Small intestine (tissue), 7 donors: ENCODE measurements at regions not wholly inside any gene's neighbourhood (a gene's known extent, or its start where the extent isn't known, plus 50 kb on each side); places are given as distances from the start of the nearest gene placed in this dataset.
"Not testable (repeated sequence)": the region's sequence is repeated elsewhere in the genome, so short reads cannot be mapped to it uniquely, and the experiment has no call there.

Experiments
- DNase-seq, 2 donors: peaks; one replicate each; pipeline versions ENCODE4 v3.0.0 to v3.0.0-alpha.2; 2013
- FAIRE-seq: peaks from 2 replicates; lab custom pipeline; 2012; peaks lifted over from hg19 to GRCh38; lab: Jason Lieb, UNC
- H3K27ac ChIP-seq, 3 donors: one replicate each; pipeline ENCODE4 v1.5.1; 2013; ENCODE audit warnings: low read length in 2 of 3, mild to moderate bottlenecking in 2 of 3, control low read depth in 1 of 3, inconsistent platforms in 1 of 3, low read depth in 1 of 3, moderate library complexity in 1 of 3
- H3K27me3 ChIP-seq, 3 donors: one replicate each; pipeline ENCODE4 v1.6.1; 2013; ENCODE audit warnings: low read length in 3 of 3, inconsistent platforms in 1 of 3; ENCODE audit not compliant: control insufficient read depth in 3 of 3, insufficient read depth in 3 of 3
- H3K36me3 ChIP-seq, 3 donors: one replicate each; pipeline ENCODE4 v1.6.1; 2013; ENCODE audit warnings: low read length in 3 of 3, inconsistent platforms in 1 of 3, low read depth in 1 of 3, mild to moderate bottlenecking in 1 of 3, moderate library complexity in 1 of 3; ENCODE audit not compliant: control insufficient read depth in 3 of 3, insufficient read depth in 2 of 3
- H3K4me1 ChIP-seq, 3 donors: one replicate each; pipeline ENCODE4 v1.6.1; 2013; ENCODE audit warnings: low read length in 2 of 3, inconsistent platforms in 1 of 3, low read depth in 1 of 3, mild to moderate bottlenecking in 1 of 3, moderate library complexity in 1 of 3; ENCODE audit not compliant: control insufficient read depth in 3 of 3, insufficient read depth in 2 of 3
- H3K4me3 ChIP-seq, 3 donors: one replicate each; pipeline ENCODE4 v1.5.1; 2013; ENCODE audit warnings: low read length in 3 of 3, control low read depth in 1 of 3, inconsistent platforms in 1 of 3, low read depth in 1 of 3, mild to moderate bottlenecking in 1 of 3, moderate library complexity in 1 of 3
- H3K9me3 ChIP-seq, 2 donors: one replicate each; pipeline ENCODE4 v1.6.1; 2013; ENCODE audit warnings: low read depth in 1 of 2, low read length in 1 of 2; ENCODE audit not compliant: control insufficient read depth in 2 of 2, insufficient read depth in 1 of 2
- WGBS, 3 donors: extraction: QIAGEN DNeasy Blood & Tissue Kit; methylation state at CpG; one replicate each; pipeline ENCODE4 v1.1.7; 2013; 5-methylcytosine and 5-hydroxymethylcytosine counted together
- donor health status: healthy with polysubstance abuse.
- donor health status: control.
- donor health status: control.
- donor health status: Bipolar disorder and iron deficiency.
- donor health status: healthy.

GRCh38 chr9:38246833-38247232 lies 145.7 kb upstream of the ALDH1B1 start:
- FAIRE-seq (no peak), DNase-seq (no peak)
- peaks cover 0 to 6% of the 10 kb centered on the region in 2 donors for H3K9me3 ChIP-seq
- H3K4me3 ChIP-seq: no peak overlapping the region
- peaks cover 0 to 25% (median 0%) of the 10 kb centered on the region in 3 donors for H3K4me1 ChIP-seq
- H3K27ac ChIP-seq: no peak overlapping the region
- peaks cover 0 to 2% (median 0%) of the 10 kb centered on the region in 3 donors for H3K27me3 ChIP-seq
- no peaks in the 10 kb centered on the region for H3K36me3 ChIP-seq
- WGBS, 3 donors: 89 to 91% (median 91%) methylated on average over 7 of the region's 7 CpGs

GRCh38 chr9:38244971-38245370 lies 147.5 kb upstream of the ALDH1B1 start:
- Histone ChIP-seq H3K4me3 (no peak overlapping the region), H3K9me3 (peaks cover 0 to 10% of the 10 kb centered on the region in 2 donors), H3K27ac (no peak overlapping the region), H3K36me3 (no peaks in the 10 kb centered on the region), H3K27me3 (peaks cover 0 to 2% (median 0%) of the 10 kb centered on the region in 3 donors), H3K4me1 (peaks cover 0 to 11% (median 0%) of the 10 kb centered on the region in 3 donors)
- WGBS, 3 donors: 86 to 93% (median 91%) methylated on average over 1 of the region's 1 CpG
- FAIRE-seq: no peak
- no peak for DNase-seq

- FAIRE-seq: no peak
- H3K36me3 ChIP-seq: no peaks in the 10 kb centered on the region
- H3K27me3 ChIP-seq: peaks cover 0 to 2% (median 0%) of the 10 kb centered on the region in 3 donors
- no peak overlapping the region for H3K27ac ChIP-seq
- 66 to 78% (median 70%) methylated on average over 4 of the region's 4 CpGs for WGBS, 3 donors
- DNase-seq: no peak
- peaks cover 0 to 16% of the 10 kb centered on the region in 2 donors for H3K9me3 ChIP-seq
- peaks cover 0 to 3% (median 0%) of the 10 kb centered on the region in 3 donors for H3K4me1 ChIP-seq
- no peak overlapping the region for H3K4me3 ChIP-seq
Measured at GRCh38 chr9:38243993-38244392, 148.5 kb upstream of the ALDH1B1 start.

GRCh38 chr9:38242151-38242550 lies 150.4 kb upstream of the ALDH1B1 start:
- FAIRE-seq: not testable (repeated sequence)
- WGBS, 3 donors: 87 to 95% (median 94%) methylated on average over 10 to 27 of the region's 30 CpGs

GRCh38 chr9:38240051-38240450 lies 152.5 kb upstream of the ALDH1B1 start:
- DNase-seq (no peak), FAIRE-seq (no peak)
- H3K4me1 ChIP-seq: peaks cover 0 to 11% (median 0%) of the 10 kb centered on the region in 3 donors
- no peaks in the 10 kb centered on the region for H3K27me3 ChIP-seq
- WGBS, 3 donors: 88 to 90% (median 89%) methylated on average over 2 of the region's 2 CpGs
- H3K4me3 ChIP-seq: no peak overlapping the region
- no peaks in the 10 kb centered on the region for H3K36me3 ChIP-seq
- no peak overlapping the region for H3K27ac ChIP-seq
- H3K9me3 ChIP-seq: peaks cover 0 to 18% of the 10 kb centered on the region in 2 donors

More at GRCh38 chr9:38242151-38242550, 150.4 kb upstream of the ALDH1B1 start:
- DNase-seq, H3K36me3 ChIP-seq, H3K4me3 ChIP-seq, H3K27me3 ChIP-seq, H3K4me1 ChIP-seq, H3K27ac ChIP-seq: not testable (repeated sequence)
- peaks cover 0 to 20% of the 10 kb centered on the region in 2 donors for H3K9me3 ChIP-seq

- DNase-seq (no peak), FAIRE-seq (no peak)
- Histone ChIP-seq H3K9me3 (peaks cover 0 to 17% of the 10 kb centered on the region in 2 donors), H3K4me3 (no peak overlapping the region), H3K36me3 (no peaks in the 10 kb centered on the region), H3K27me3 (no peaks in the 10 kb centered on the region), H3K4me1 (peaks cover 0 to 24% (median 0%) of the 10 kb centered on the region in 3 donors), H3K27ac (peak overlapping the region in 1 of 3 donors; percentile 39)
- 84 to 87% (median 84%) methylated on average over 5 of the region's 5 CpGs for WGBS, 3 donors
Measured at GRCh38 chr9:38235244-38235643, 157.3 kb upstream of the ALDH1B1 start.

GRCh38 chr9:38234479-38235170 lies 157.9 kb upstream of the ALDH1B1 start:
- H3K4me3 ChIP-seq: no peak overlapping the region
- H3K4me1 ChIP-seq: peaks cover 0 to 24% (median 0%) of the 10 kb centered on the region in 3 donors
- FAIRE-seq (no peak), DNase-seq (peak in 1 of 2 donors; percentile 58)
- peak overlapping the region in 1 of 3 donors; percentile 44 for H3K27ac ChIP-seq
- 53 to 67% (median 57%) methylated on average over 5 of the region's 5 CpGs for WGBS, 3 donors
- peaks cover 0 to 13% of the 10 kb centered on the region in 2 donors for H3K9me3 ChIP-seq
- H3K27me3 ChIP-seq: peaks cover 0 to under 1% (median 0%) of the 10 kb centered on the region in 3 donors
- no peaks in the 10 kb centered on the region for H3K36me3 ChIP-seq

GRCh38 chr9:38233796-38234355 lies 158.6 kb upstream of the ALDH1B1 start:
- Histone ChIP-seq H3K4me3 (no peak overlapping the region), H3K27me3 (peaks cover 0 to 7% (median 0%) of the 10 kb centered on the region in 3 donors), H3K4me1 (peaks cover 0 to 24% (median 0%) of the 10 kb centered on the region in 3 donors), H3K9me3 (peaks cover 0 to 7% of the 10 kb centered on the region in 2 donors), H3K36me3 (no peaks in the 10 kb centered on the region), H3K27ac (peak overlapping the region in 1 of 3 donors; percentile 44)
- WGBS, 3 donors: 91 to 93% (median 93%) methylated on average over 9 of the region's 9 CpGs
- DNase-seq (no peak), FAIRE-seq (no peak)
